HG03066 (cell line): ENCODE measurements at regions not wholly inside any gene's neighbourhood (a gene's known extent, or its start where the extent isn't known, plus 50 kb on each side); places are given as distances from the start of the nearest gene placed in this dataset.

Experiments
- ATAC-seq: cut with Tn5 transposase; IDR thresholded peaks from one replicate; pipeline ENCODE4 v1.9.1; 2021; ENCODE audit warnings: low read depth; ENCODE audit not compliant: unreplicated experiment

DNA sequence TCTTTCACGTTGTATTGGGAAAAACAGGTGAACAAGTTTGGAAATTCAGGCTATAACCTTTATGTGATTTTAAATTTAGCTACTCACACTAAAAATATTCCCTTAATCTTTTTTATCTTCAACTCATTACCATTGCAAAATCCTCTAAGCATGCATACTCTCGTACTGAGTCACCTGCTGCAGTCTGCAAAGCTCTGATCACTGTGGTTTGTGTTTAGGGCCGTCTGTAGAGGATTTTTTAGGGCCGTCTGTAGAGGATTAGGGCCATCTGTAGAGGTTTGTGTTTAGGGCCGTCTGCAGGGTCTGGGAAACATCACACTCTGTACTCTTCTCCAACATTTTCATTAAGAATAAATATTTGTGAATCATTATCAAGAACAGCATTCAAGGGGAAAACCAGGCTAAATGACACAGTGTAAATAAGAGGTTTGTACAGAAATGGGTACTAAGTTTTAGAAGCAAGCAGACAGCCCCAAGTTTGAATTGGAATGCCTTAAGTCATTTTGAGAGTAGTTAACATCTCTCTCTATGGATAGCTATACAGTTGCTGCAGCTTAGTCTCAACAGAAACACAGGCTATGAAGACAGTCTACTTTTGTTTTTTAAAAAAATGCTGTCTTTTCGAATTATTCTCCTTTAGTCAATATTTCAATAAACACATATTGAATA is 155.0 kb upstream of the TSLP start:
- peak; percentile 69 for ATAC-seq

DNA sequence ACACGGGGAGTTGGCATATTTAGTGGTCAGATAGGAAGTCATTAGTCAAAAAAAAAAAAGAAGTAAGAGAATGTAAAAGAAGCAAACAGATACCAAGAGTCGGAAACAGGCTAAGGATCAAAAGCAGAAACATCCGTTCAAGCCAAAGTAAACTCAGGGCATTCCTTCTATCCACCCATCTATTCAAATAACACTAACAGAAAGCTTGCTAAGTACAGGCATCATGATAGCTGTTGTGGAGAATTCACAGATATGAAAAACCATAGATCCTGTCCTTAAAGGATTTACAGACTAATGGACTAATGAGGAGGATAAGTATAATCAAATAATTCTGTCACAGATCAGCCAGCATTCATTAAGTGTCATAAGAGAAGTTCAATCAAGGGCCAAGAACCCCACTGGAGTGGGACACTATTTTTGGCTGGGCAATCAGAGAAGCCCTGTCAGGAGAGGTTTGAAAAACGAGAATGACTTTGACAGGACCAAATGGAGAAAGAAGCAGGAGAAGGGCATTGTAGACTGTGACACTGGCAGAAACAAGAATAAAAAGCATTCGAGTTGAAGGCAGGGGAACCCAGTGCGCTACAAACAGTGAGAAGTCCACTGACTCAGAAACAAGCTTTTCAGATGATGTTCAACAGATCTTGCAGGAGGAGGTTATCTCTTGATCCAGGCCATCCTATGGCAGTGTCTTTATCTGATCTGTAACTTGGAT is 154.2 kb upstream of the TSLP start:
- ATAC-seq: no peak

DNA sequence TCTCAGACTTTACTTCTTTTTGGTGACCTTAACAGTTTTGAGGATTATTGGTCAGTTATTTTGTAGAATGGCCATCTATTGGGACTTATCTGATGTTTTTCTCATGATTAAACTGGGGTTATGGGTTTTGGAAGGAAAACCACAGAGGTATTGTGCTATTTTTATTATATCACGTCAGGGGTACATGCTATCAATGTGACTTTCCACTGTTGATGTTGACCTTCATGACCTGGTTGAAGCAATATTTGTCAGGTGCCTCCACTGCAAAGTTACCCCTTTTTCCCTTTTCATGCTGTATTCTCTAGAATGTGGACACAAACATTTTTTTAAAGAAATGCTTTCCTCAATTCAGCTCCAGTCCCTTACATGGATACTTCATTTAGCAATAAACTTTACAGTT is 152.8 kb upstream of the TSLP start:
- ATAC-seq: no peak

DNA sequence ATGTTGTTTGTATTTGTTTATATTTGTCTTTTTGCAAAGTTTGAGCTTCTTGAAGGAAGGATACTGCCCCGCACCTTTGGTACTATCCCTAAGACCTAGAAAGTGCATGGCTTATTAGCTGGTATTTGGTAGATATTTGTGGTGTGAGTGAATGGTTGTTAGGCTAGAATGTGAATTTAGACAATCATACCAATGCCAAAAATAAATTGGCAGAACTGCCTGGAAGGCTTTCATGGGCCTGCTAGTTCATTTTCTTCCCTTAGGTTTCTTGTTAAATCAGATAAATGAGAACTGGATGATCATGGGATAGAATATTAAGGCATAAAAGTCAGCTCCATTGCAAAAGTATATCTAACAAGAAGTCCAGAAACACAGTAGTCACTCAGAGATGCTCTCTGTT is 147.5 kb upstream of the TSLP start:
- ATAC-seq: no peak

DNA sequence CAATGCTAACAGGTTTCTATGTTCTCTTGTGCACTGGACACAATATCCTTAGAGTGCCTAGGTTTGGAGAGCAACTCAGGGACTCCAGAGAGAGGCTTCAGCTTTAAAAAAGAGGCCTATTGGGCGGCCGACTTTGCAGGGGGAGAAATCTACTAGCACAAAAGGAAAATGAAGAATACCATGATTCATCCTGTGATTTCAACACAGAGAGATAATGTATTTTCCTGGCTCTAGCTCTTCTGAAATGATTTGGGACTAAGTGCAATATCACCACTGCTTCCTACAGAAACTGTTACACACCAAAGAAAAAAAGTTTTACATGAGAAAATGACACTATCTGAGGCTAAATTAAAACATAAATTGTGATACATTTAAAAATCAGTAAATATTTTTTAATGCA is 146.1 kb upstream of the TSLP start:
- no peak for ATAC-seq

DNA sequence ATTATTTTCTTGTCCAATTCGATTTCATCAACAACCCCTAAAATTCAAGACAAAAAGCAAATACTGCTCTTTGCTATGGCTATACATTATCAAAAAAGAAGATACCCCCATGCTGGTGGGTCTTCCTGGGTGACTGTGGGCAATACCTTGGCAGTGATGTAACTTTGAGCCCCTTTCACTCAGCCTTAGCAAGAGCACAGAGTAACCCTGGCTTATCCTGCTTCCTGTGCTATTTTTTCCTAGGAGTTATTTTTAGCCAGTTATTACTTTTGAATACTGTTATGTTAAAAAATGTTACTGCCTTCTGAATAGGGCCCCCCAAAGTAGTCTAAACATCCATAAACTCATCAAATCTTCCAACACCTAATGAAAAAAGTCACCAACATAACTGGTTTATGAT is 145.6 kb upstream of the TSLP start:
- ATAC-seq: no peak

DNA sequence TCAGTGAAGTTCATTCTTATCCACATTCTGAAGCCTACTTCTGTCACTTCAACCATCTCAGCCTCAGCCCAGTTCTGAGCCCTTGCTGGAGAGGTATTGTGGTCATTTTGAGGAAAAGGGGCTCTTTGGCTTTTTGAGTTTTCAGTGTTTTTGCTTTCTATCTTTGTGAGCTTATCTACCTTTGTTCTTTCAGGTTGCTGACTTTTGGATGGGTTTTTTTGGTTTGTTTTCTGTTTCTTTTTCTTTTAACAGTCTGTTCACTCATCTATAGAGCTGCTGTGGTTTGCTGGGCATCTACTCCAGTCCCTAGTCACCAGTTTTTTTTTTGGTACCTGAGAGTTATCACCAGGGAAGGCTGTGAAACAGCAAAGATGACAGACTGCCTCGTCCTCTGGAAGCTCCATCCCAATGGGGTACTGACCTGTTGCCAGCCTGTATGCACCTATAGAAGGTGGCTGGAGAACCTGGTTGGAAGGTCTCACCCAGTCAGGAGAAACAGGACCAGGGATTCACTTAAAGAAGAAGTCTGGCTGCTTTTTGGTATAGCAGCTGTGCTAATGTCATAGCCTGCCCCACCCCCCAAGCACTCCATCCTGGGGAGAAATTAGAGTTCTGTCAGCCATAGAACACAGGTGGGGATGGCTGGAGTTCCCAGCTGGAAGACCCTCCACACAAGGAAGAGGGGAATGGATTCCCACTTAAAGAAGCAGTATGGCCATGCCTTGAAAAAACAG is 138.6 kb upstream of the TSLP start:
- peak; percentile 66 for ATAC-seq

DNA sequence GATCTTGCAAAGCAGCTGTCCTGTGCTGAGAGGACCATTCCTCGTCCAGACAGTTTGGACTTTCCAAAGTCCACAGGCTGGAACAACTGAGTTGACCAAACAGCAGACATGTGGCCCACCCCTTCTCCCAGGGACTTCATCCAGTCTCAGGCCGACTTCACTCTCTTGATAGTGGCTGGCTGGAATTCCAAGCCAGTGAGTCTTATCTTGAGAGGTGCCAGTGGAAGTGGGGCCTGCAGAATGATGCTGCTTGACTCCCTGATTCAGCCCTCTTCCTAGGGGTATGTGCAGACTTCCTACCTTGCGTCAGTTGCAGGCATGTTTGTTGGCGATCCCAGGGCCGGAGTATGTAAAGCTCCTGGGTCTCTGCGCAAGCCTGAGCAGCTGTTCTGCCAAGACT is 131.4 kb upstream of the TSLP start:
- no peak for ATAC-seq

DNA sequence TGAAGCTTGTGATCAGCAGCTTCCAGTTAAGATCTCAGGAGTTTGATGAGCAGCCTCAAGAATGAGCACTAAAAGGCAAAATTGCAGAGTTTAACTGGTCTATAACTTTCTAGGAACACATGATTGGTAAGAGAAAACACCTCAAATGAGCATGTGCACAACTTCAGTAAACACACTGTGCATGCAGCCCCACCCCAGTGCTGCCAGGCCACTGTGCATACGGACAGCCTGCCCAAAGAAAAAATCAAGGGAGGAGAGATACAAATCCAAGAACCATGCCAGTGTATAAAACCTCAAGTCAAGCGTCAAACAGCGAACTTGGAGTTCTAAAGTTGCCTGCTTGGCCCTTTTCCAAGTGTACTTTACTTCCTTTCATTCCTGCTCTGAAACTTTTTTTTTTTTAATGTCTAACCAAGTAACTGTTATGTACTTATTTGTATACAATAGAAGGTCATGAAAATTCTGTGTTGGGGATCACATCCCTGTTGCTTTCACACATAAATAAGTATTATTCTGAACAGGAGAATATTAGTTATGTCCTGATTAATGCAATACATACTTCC is 125.6 kb upstream of the TSLP start:
- ATAC-seq: no peak

DNA sequence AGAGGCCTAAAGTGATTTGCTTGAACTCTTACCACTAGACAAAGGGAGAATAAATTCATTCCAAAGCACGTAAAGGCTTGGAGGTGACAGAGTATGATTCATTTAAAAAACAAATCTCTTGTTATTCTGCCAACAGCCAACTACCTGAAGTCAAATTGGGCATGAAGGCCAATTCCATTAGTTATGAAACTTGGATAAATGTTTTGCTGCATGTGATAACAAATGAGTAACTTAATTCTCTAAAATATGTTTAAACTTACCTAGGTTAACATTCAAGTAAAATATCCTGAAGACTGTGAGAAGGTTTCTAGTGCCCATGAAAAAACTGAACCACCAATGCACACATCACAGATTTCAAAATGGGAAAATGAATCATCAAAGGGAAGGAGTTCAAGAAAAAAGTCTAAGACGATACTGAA is 120.1 kb upstream of the TSLP start:
- no peak for ATAC-seq

DNA sequence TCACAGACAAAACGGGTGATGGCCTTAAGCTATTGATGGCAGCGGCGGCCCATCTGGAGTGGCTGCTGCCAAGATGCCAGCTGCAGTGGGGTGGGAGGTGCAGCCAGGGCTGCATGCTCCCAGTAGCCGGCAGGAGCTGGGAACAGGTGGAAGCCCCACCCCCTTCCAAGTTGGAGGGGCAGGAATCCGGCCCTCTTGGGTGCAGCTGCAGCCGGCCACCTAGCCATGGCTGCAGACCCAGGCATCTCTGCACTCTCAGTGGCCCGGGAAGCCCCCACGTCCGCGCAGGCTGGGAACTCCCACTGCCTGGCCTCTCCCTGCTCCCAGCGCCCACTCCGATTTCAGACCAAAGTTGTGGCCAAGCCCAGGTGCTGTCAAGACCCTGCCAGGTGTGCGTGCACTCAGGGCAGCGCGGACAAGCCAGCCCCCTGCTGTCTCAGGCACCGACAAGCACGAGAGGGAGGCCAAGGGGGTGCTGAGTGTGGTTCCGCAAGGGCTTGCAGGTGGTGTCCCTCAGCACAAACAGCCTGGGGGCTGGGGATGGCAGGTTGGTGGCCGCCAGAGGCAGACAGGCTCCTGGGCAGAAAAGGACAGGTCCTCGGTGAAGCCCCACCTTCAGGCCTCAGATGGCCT is 115.1 kb upstream of the TSLP start:
- no peak for ATAC-seq

DNA sequence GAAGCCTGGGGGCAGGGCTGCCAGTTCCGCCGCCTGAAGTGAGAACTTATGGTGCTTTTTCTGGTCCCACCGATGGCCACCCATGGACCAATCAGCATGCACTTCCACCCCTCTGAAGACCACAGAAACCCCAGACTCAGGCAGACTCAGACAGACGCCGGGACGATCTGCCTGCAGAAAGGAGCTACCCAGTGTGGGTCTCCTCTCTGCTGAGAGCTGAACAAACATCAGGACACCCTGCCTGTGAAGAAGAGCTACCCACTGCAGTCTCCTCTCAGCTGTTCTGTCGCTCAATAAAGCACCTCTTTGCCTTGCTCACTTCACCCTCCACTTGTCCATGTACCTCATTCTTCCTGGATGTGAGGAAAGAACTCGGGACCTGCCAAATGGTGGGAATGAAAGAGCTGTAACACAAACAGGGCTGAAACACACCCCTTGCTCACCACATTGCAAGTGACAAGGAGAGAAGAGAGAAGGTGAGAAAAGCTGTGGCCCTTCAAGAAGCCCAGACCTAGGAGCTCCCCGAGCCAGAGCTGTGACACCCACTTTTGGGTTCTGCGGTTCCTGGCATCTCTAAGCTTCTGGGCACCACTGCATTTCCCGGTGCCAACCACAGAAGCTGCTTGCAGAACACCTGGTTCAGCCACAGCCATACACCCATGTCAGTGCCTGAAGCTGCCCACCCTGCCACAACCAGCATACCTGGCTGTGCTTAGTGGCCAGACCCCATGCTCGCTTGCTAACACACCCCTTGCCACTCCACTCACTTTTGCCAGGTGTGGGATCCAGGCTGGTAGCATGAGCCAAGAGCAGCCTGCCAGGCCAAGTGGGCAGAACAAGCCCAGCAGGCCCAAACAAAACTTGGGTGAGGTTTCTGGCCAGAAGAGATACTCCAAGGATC is 114.3 kb upstream of the TSLP start:
- no peak for ATAC-seq

DNA sequence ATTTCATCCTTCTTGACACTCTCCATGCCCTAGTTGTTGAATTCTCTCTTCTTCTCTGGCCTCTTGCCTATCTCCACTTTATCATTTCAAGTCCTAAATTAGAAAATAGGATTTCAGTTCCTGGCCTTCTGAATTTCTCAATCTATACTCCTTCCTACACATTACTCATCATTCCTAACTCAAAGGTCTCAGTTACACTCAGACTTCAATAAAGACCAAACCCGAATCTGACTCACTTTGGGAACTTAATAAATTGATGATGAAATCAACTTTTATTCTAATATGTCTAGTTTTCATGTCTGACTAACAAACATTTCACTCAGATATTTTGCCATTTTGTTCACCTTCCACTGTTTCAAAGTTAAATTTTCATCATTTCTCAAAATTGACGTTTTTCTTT is 113.6 kb upstream of the TSLP start:
- no peak for ATAC-seq

DNA sequence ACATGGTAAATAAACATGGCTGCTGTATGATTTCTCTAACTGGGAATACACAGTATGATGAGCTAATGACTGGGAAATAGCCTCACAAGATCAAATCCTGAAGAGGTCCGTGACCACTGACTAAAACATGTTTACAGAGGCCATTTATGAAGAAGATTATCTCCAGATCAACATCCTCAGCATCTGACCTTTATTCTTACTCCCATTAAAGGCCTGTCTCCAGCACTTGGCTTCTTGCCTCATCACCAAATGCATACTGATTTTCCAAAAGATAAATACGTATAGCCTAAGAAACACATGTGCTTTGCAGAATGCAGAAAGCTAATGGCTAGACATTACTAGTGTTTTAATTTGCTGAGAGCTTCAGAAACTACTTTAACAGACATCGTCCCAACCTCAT is 108.0 kb upstream of the TSLP start:
- ATAC-seq: no peak

DNA sequence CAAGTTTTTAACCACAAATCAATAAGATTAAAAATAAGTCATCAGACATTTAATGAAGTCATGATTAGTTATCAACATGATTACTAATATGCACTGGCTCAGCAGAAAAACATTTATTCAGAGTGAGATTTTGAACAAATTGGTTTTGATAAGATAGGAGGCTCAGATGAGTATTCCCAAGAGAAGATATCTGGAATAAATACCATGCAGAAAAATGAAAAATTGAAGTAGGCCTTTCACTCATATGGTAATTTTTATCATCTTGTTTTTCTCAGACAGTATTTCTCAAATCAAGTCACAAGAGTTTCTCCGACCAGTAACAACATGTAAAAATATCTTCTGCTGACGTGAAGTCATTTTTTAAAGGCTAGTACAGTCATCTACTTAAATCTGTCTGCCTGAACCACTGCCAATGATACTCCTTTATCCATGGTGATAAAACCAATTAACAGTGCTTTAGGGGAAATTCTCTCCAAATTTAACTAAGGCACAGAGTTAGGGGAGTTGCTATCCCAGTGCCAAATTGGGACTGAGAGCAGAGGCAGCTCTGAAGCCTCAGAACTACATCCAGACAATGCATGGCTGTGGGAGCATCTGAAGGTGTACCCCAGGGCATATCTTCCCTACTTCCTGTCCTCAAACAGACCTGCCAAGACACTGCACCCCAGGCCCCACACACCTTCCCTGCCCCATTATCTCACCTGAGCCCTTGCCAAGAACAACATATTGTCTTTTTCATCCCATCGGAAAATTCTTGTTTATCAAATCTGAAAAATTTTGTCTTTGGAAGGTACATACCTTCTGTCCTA is 105.5 kb upstream of the TSLP start:
- no peak for ATAC-seq

DNA sequence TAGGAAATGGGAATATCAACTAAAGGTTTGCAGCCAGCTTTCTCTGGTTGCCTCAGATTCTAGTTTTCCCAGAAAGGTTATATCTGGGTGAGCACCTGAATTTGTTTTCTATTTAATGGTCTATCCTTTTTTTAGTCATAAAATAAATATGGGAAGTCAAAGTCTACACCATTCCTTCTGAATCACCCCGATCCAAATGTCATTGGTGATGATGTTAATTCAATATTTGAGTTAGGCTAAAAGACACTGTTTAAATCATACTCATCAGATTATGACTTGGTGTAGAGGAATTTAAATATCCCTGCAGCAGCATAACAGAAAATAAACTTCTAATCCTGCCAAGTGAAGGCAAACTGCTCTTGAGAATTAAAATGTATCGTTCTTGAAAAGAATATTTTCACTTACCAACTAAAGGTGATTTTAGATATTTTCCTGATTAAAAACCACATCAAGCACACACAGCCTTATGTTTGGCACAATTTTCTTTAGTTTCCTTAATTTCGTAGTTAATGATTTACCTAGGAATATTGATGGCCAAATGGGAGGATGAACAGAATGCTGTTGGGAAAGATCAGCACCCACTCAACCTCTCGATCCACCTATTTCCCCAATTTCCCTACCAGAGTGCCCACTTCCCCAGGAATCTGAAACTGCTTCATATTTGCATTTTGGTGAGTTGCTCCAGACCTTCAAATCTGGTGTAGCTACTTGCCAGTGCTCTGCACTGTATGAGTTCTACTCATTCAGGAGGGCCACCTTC is 103.1 kb upstream of the TSLP start:
- no peak for ATAC-seq

DNA sequence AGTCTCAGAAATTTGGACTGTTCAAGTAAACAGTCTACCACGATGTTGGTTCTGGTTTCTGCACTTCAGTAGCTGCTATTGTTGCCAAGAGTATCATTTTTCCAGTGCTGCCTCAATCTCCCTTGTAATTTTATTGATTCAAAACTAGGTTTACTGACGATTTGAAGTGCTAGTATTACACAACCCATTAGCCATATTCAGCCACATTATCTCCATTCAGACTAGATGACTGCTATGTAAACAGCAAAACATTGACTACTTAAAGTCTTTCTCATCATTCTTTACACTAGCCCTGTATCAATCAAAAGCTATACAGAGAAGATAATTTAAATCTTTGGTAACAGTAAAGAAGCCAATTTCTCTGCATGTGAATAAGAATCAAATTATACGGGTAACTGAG is 102.0 kb upstream of the TSLP start:
- ATAC-seq: no peak

DNA sequence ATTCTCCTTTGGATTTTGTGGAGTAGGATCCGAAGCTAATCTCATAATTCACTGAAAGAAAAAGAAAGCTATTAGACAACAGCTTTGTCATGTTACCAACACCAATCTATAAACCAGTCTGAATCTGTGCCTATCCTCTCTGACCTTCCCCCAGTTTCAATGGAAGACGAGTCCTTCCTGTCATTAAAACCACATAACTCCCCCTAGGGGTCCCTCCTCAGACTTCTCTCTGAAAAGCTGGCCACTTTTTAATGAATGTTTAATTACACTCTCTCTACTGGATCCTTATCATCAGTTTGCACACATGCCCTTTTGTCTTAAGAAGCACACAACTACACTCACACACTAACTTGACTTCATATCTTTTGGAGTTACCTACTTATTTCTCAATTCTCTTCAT is 98.0 kb upstream of the TSLP start:
- no peak for ATAC-seq

DNA sequence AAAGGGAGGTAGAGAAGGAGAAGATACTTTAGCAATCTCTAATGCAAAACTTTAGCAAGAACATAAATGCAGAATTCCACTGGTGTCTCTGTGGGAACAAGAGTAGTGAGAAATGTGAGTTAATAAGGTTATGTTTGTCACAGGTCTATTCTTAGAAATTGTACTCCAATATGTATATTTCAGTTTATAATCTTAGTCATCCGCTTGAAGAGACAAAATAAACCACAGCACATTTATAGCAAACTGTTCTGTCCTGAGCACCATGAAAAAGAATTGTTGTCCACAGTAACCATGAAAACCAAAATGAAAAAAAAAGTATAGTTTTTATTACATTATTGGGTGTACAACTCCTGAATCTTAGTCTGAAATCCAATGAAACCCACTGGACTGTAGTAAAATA is 93.6 kb upstream of the TSLP start:
- ATAC-seq: no peak
